Esophagus muscularis mucosa (tissue), 4 donors: ENCODE measurements at regions not wholly inside any gene's neighbourhood (a gene's known extent, or its start where the extent isn't known, plus 50 kb on each side); places are given as distances from the start of the nearest gene placed in this dataset.
"Not testable (repeated sequence)": the region's sequence is repeated elsewhere in the genome, so short reads cannot be mapped to it uniquely, and the experiment has no call there.

ENCODE experiments used
- DNase-seq: peaks from one replicate; pipeline ENCODE4 v3.0.0-alpha.2; 2017; ENCODE audit errors: extremely low spot score
- H3K27ac ChIP-seq, 4 donors: fragments of 200-600 bp; sonication (generic); replicated peaks in 1 of 4; 1 replicate in 3 of 4; 2 replicates in 1 of 4; pipeline ENCODE4 v1.5.1; 2016 to 2019; ENCODE audit warnings: mild to moderate bottlenecking in 1 of 4
- H3K27me3 ChIP-seq, 4 donors: fragments of 200-600 bp; sonication (generic); one replicate each; pipeline versions ENCODE4 v1.5.1 to v1.6.0; 2016 to 2019
- H3K36me3 ChIP-seq, 4 donors: fragments of 200-600 bp; sonication (generic); one replicate each; pipeline ENCODE4 v1.5.1; 2016 to 2019
- H3K4me1 ChIP-seq, 4 donors: fragments of 200-600 bp; sonication (generic); one replicate each; pipeline ENCODE4 v1.5.1; 2016 to 2019
- H3K4me3 ChIP-seq, 4 donors: fragments of 200-600 bp; sonication (generic); 1 replicate in 2 of 4; 2 replicates in 2 of 4; pipeline ENCODE4 v1.5.1; 2016 to 2019; ENCODE audit warnings: mild to moderate bottlenecking in 4 of 4, moderate library complexity in 1 of 4
- H3K9me3 ChIP-seq, 4 donors: fragments of 200-600 bp; sonication (generic); 1 replicate in 3 of 4; 2 replicates in 1 of 4; pipeline ENCODE4 v1.5.1; 2016 to 2019
- EP300 ChIP-seq: sonication (generic); formaldehyde crosslinking; IDR thresholded peaks from one replicate; pipeline ENCODE4 v1.6.1; 2017; ENCODE audit warnings: antibody characterized with exemption
- POLR2A ChIP-seq: fragments of 450-650 bp; IDR thresholded peaks from one replicate; pipeline ENCODE4 v1.6.1; 2017; ENCODE audit warnings: antibody characterized with exemption, moderate library complexity, mild to moderate bottlenecking, low read depth
- POLR2AphosphoS5 ChIP-seq, 2 donors: sonication (generic); formaldehyde crosslinking; IDR thresholded peaks; one replicate each; pipeline ENCODE4 v1.6.1; 2017; ENCODE audit warnings: antibody characterized with exemption in 2 of 2
- WGBS: methylation state at CpG from one replicate; pipeline ENCODE4 v1.1.5; 2018; 5-methylcytosine and 5-hydroxymethylcytosine counted together
- intact Hi-C: fragments of 100-400 bp; cut with DNase I; formaldehyde crosslinking; loops from one replicate; pipeline ENCODE4 v1.15.1; 2023
- TF ChIP-seq, protein P1 (sequence below), 3 experiments: fragments of 200-600 bp in 2 of 3; fragments of 450-650 bp in 1 of 3; sonication (generic) in 2 of 3; IDR thresholded peaks; one replicate each; pipeline ENCODE4 v1.5.1; 2017 to 2019; ENCODE audit warnings: antibody characterized with exemption in 3 of 3, mild to moderate bottlenecking in 2 of 3, moderate library complexity in 1 of 3

DNA sequence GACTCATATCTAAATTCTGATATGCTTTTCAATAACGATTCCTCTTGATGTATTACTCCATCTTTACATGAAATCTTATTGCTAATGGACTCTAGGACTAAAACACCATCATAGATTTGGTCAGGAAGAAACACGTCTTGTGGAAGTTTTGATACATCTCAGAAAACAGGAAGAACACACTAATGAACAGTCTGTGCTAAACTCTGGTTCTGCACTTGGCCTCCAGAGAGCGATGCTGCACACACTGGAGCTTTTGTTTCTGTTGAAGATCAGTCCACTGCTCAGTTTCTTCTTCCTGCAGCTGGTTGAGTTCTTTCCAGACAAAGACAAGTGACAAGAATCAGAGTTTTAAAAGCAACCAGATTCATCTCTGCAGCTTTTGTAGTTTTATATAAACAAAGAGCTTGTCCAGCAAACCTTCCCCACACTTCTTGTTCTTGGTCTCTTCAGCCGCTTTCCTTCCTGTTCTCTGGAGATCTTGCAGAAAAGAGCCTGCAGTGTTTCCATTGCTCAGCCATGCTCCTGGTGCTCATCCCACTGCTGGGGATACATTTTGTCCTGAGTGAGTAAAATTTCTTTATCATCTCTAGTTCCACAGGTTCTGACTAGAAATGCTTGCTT lies 229.1 kb upstream of the OR4E1 start:
- Histone ChIP-seq H3K27me3 (peaks cover 0 to 4% (median 0%) of the 10 kb centered on the region in 4 donors), H3K9me3 (no peaks in the 10 kb centered on the region), H3K4me3 (no peak overlapping the region), H3K27ac (no peak overlapping the region), H3K36me3 (no peaks in the 10 kb centered on the region), H3K4me1 (no peaks in the 10 kb centered on the region)
- 39% methylated on average over 4 of the region's 4 CpGs for WGBS
- TF ChIP-seq POLR2AphosphoS5 (IDR thresholded peaks at IDR 0.05) = no peak
- TF ChIP-seq, protein P1, sequence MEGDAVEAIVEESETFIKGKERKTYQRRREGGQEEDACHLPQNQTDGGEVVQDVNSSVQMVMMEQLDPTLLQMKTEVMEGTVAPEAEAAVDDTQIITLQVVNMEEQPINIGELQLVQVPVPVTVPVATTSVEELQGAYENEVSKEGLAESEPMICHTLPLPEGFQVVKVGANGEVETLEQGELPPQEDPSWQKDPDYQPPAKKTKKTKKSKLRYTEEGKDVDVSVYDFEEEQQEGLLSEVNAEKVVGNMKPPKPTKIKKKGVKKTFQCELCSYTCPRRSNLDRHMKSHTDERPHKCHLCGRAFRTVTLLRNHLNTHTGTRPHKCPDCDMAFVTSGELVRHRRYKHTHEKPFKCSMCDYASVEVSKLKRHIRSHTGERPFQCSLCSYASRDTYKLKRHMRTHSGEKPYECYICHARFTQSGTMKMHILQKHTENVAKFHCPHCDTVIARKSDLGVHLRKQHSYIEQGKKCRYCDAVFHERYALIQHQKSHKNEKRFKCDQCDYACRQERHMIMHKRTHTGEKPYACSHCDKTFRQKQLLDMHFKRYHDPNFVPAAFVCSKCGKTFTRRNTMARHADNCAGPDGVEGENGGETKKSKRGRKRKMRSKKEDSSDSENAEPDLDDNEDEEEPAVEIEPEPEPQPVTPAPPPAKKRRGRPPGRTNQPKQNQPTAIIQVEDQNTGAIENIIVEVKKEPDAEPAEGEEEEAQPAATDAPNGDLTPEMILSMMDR (IDR thresholded peaks at IDR 0.05) = no peak
- TF ChIP-seq EP300 = no peak
- TF ChIP-seq POLR2A = no peak
- DNase-seq = no peak
- intact Hi-C loops = no loop called here

DNA sequence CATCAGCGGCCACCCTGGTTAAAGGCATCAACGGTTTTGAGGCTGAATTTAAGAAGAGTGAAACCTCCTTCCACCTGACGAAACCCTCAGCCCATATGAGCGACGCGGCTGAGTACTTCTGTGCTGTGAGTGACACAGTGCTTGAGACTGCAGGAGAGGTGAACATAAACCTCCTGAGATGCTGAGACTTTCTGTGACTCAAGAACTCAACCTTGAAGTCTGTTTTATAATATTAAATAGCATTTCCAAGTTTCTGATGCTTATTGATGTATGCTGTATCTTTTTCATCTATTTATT lies 221.2 kb upstream of the OR4E1 start:
- H3K4me3 ChIP-seq, H3K27ac ChIP-seq, H3K27me3 ChIP-seq, intact Hi-C loops, H3K4me1 ChIP-seq, DNase-seq, H3K36me3 ChIP-seq, H3K9me3 ChIP-seq: not testable (repeated sequence)
- 85% methylated on average over 6 of the region's 6 CpGs for WGBS

DNA sequence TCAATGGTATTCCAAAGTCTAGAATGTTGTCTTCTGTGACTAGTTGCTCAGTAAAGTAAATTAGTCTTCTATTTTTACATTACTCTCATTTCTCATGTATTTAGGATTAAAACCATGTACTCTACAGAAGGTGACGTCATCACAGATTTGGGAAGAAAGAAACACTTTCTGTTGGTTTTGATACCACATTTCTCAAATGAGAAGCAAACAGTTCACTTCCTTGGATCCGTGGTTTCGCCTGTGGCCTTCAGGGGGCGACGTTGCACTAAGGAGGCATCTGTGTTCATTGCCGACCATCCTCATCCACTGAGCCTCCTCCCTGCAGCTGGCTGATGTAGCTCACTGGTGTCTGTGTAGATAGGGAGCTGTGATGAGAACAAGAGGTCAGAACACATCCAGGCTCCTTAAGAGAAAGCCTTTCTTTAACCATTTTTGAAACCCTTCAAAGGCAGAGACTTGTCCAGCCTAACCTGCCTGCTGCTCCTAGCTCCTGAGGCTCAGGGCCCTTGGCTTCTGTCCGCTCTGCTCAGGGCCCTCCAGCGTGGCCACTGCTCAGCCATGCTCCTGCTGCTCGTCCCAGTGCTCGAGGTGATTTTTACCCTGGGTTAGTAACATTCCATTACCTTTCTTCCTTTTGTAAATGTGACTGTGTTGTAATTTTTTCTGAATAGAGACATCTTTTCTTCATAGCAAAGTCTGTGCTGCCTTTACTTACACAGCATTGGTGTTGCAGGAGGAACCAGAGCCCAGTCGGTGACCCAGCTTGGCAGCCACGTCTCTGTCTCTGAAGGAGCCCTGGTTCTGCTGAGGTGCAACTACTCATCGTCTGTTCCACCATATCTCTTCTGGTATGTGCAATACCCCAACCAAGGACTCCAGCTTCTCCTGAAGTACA lies 220.6 kb upstream of the OR4E1 start:
- intact Hi-C loops = no loop called here
- no peaks in the 10 kb centered on the region for H3K9me3 ChIP-seq
- H3K4me3 ChIP-seq = no peak overlapping the region
- H3K27ac ChIP-seq = no peak overlapping the region
- no peaks in the 10 kb centered on the region for H3K36me3 ChIP-seq
- TF ChIP-seq EP300 (no peak), POLR2AphosphoS5 (IDR thresholded peaks at IDR 0.05) (no peak), POLR2A (no peak)
- TF ChIP-seq, protein P1 (IDR thresholded peaks at IDR 0.05) = peak in 1 of 3 experiments; percentile 3
- no peaks in the 10 kb centered on the region for H3K4me1 ChIP-seq
- WGBS = 53% methylated on average over 12 of the region's 13 CpGs
- DNase-seq = no peak
- no peaks in the 10 kb centered on the region for H3K27me3 ChIP-seq

DNA sequence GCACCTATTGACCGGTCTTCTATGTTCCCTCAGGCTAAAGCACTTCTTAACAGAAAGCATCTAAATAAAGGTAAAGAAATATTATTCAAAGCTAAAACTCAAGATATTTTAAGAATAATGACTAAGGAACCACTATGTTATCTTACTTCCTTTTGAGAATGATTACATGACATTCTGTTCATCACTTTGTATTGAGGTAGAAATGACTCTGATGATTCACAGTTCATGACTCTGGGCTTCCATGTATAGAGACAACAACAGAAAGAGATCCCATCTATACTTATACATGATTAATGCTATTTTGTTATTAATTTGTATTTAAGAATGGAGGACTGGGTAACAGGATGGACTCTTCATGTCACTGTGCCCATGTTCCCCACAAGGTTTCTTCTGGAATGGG lies 218.3 kb upstream of the OR4E1 start:
- Histone ChIP-seq H3K27me3 (no peaks in the 10 kb centered on the region), H3K4me3 (no peak overlapping the region), H3K27ac (no peak overlapping the region), H3K36me3 (no peaks in the 10 kb centered on the region), H3K4me1 (no peaks in the 10 kb centered on the region), H3K9me3 (no peaks in the 10 kb centered on the region)
- DNase-seq = no peak
- TF ChIP-seq, protein P1 (IDR thresholded peaks at IDR 0.05) = no peak
- intact Hi-C loops = no loop called here
- 88% methylated on average over 1 of the region's 1 CpG for WGBS

DNA sequence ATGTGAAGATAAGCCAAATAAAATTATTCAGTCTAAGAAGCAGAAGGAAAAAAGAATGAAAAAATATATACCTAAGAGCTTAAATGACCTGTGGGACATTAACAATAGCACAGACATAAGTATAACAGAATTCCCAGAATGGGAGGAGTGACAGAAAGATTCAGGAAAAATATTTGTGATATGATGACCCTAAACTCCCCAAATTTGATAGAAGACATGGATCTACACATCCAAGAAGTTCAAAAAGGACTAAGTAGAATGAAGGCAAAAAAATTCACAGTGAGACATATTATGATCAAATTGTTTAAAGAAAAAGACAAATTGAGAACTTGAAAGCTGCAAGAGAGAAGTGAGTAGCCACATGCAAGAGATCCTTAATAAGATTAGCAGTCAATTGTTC lies 211.4 kb upstream of the OR4E1 start:
- H3K4me3 ChIP-seq = no peak overlapping the region
- no peaks in the 10 kb centered on the region for H3K4me1 ChIP-seq
- peaks cover 0 to 9% (median 2%) of the 10 kb centered on the region in 4 donors for H3K9me3 ChIP-seq
- no peak for DNase-seq
- H3K36me3 ChIP-seq = no peaks in the 10 kb centered on the region
- intact Hi-C loops = no loop called here
- no peaks in the 10 kb centered on the region for H3K27me3 ChIP-seq
- TF ChIP-seq EP300 (no peak), POLR2A (no peak), POLR2AphosphoS5 (IDR thresholded peaks at IDR 0.05) (no peak)
- TF ChIP-seq, protein P1 (IDR thresholded peaks at IDR 0.05) = no peak
- H3K27ac ChIP-seq = no peak overlapping the region
